SIG-M5 treated with dmso at 0.1 percent for 504 hours (cell line): ENCODE measurements at regions not wholly inside any gene's neighbourhood (a gene's known extent, or its start where the extent isn't known, plus 50 kb on each side); places are given as distances from the start of the nearest gene placed in this dataset.
A peak's percentile ranks its signal among the peaks of the same experiment; 100 is the strongest.
"Not testable (repeated sequence)": the region's sequence is repeated elsewhere in the genome, so short reads cannot be mapped to it uniquely, and the experiment has no call there.

ENCODE experiments used
- DNase-seq: peaks from one replicate; lab custom pipeline; 2025; ENCODE audit not compliant: unreplicated experiment; lab: John Stamatoyannopoulos, UW

GRCh38 chr18:51330148-51330547 lies 132.7 kb upstream of the MEX3C start:
- no peak for DNase-seq

GRCh38 chr18:51330739-51331138 lies 133.3 kb upstream of the MEX3C start:
- DNase-seq, result no peak

GRCh38 chr18:51337406-51337805 lies 139.9 kb upstream of the MEX3C start:
- no peak for DNase-seq

DNA sequence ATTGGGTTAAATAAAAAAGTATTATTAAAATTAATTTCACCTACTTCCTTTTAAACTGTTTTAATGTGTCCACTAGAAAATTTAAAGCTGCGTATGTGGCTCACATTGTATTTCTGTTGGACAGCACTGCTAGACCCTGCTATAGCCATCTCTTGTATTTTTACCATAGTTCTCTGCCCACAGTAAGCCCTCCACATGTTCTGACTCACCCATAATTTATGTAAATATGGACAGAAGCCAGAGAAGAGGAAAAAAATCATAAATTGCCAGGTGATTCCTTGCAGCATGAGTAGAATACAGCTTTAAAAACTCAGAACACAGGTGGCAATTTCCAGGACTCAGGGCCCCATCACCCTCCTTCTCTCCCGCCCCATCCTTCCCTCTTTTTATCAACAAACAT lies 142.4 kb upstream of the MEX3C start:
- no peak for DNase-seq

GRCh38 chr18:51340332-51340731 lies 142.9 kb upstream of the MEX3C start:
- no peak for DNase-seq

DNA sequence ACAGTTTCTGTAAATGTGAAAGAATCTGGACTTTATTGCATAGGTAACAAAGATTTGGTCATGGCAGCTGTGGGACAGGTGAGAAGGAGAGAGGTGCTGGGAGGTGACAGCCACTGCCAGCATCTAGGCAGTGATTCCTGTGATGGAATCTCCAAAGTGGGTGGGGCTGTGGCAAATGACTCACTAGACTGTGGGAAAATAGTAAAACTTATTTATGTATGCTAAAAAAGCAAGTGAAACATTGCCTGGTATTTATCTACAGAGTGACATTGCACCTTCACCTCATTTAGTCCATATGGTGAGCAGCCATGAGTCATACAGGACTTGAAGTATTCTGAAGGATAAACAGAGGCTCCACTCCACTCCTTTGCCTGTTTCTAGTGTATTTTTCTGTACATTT lies 145.3 kb upstream of the MEX3C start:
- DNase-seq, result no peak

DNA sequence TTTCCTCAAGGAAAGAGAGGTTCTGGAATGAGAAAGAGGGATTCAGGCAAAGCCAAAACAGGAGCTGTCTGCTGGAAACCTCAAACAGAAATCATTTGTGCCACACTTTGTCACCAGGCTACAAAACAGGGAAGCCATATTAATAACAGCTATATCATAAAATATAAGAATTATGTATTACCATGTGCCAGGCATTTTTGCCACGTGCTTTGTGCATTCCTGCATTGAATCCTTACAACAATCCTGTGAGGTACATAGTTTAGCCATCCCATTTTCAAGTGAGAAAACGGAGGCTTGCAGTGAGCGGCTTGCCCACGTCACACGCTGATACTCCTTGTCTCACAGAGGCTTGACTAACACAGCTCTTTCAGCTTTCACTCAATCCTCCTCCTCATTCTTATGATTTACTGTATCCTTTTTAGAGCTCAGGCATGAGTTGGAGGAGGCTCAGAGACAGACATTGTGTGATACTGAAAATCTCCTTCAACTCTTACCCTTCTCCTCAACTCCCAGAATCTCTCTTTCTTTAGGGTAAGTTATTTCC lies 148.4 kb upstream of the MEX3C start:
- no peak for DNase-seq

DNA sequence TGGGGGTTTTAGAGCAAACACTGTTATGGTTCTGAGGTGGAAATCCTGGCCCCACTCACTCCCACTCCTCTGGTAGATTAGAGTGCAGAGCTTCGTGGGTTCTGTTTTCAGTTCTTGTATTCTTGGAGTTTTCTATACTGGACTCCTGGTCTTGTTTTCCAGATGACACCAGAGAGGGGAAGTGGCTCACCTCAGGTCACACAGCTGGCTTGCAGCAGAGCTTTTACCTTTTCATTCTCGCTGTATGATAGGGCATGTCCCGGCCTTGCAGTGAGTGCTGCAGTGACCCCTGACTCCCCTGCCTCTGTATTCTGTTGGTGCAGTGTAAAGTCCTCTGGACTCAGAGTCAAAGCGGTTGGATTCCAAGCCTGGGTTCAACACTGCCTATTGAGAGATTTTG lies 148.9 kb upstream of the MEX3C start:
- DNase-seq, result no peak

- no peak for DNase-seq
Measured at GRCh38 chr18:51350081-51350480, 152.6 kb upstream of the MEX3C start.

DNA sequence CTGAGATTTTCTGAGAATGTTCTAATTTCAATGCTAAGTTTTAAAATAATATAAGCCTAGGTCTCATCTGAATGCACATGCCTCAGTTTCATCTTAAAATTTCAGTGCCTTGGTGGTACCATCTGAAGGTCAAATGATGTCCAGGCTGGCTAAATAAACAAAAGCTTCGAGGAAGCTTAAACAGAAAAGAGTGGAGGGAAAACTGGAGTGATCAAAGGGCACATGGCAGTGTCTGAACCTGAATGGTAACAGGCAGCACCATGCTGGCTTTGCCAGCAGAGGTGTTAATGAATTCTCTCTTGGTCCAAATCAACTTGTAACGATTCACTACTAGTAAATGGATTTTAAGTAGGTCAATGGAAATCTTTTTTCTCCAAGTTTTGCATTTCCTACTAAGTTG lies 158.4 kb upstream of the MEX3C start:
- no peak for DNase-seq

- not testable (repeated sequence) for DNase-seq
Measured at GRCh38 chr18:51360301-51360700, 162.8 kb upstream of the MEX3C start.

DNA sequence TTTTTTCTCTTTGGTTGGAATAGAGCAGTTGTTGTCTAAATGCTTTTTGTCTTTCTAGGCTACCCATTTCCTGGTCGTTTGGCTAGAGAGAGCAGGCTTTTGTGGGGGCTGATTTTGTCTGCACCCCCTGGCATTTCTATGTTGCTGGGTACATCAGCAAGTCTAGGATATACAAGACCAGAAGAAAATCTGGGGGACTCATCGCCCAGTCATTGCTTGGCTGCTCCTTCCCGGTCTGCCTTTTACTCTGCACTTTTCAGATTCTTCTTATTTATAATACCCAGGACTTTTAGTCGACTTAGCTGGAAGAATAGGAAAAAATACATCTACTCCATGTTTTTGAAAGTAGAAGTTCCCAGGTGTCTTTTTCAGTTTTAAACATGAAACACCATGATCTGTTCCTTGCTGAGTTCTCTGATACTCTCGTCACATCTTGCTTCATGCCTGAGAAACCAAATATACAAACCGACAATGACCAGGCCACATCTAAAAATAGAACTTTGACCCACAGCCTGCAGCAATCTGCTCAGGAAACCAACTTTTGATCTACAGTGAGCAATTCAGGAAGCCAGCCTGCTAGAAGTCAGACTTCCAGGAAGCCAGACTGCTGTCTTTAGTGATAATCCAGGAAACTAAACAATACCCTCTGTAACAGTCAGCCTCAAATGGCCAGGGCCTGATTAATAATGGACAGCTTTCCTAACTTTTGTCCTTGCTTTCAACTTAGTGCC lies 163.8 kb upstream of the MEX3C start:
- peak; percentile 24 for DNase-seq

DNA sequence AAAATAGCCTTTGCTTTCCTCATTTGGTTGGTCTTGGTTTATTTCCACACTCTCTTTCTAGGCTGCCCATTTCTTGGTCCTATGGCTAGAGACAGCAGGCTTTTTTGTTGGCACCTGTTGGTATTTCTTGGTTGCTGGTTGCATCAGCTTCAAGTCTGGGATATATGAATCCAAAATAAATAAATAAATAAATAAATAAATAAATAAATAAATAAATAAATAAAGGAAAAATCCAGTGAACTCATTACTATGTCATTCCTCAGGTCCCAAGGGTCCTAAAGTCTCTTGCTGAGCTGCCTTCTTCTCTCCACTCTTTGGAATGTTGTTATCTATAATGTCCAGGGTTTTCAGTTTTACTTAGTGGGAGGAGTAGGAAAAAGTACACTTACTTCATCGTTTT lies 165.9 kb upstream of the MEX3C start:
- DNase-seq, result no peak

DNA sequence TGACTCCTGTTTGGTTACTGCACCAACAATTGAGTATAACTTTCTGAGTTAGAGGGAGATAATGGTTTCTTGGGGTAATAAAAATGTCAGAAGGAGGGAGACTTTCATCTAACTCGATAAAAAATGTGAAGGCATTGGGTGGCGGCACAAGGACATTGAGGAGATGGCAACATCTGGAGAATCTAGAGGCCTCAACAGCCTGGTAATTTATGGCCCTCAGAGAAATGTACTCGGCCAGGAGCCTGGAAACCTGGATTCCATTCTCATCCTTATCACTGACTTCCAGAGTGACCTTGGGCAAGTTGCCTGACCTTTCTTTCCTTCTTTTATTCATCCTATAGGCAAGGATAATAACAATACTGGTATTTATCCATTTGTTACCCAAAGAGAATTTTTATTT lies 173.5 kb upstream of the MEX3C start:
- DNase-seq, result no peak

- no peak for DNase-seq
Measured at GRCh38 chr18:51371929-51372328, 174.4 kb upstream of the MEX3C start.

DNA sequence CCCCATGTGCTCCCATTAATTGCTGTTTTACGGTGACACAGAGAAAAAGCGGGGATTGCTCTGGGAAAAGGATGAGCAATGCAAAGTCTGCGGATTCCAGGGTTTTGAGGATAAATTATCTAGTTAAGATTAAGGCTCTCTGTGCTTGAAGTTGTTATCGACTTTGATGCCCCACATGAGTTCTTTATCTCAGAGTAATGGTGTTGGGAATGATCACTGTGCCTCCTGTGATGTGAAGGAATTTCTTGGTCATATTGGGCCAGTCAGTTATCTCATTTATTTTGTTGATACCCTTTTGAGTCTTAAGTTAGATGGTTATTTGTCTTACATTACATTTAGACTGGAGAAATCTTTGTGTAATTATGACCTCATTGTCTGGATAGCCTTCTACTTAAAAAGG lies 184.6 kb upstream of the MEX3C start:
- DNase-seq, result no peak

- DNase-seq, result no peak
Measured at GRCh38 chr18:51383116-51383515, 185.6 kb upstream of the MEX3C start.

DNA sequence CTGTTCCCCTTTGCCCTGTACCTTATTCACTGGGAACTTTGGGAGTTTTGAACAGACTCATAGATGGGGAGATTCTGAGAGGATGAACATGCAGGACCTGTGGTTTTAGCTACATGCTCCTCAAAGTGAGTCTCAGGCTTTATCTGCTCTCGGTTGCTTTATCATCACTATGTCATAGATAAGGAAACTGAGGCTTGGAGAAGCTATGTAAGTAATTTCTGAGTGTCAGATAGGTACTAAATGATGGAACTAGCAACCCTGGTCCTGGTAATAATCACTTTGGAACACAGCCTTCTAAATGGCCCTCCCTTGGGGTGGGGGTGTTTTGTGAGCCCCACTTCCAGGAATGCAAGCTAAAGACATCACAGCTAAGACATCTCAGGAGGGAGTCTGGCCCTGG lies 186.2 kb upstream of the MEX3C start:
- no peak for DNase-seq

DNA sequence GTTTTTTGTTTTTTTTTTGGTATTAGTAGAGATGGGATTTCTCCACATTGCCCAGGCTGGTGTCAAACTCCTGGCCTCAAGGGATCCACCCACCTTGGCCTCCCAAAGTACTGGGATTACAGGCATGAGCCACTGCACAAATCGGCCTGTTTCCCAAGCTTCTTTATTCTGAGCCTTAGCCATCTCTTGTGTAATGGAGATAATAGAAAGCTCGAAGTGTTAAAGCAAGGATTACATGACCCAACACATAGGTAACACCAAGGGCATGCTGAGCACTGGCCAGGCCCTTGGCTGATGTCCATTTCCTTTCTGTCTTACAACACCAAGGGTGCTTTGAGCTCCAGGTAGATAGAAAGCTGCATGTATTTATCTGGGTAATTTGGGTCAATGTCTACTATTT lies 187.8 kb upstream of the MEX3C start:
- DNase-seq, result no peak

DNA sequence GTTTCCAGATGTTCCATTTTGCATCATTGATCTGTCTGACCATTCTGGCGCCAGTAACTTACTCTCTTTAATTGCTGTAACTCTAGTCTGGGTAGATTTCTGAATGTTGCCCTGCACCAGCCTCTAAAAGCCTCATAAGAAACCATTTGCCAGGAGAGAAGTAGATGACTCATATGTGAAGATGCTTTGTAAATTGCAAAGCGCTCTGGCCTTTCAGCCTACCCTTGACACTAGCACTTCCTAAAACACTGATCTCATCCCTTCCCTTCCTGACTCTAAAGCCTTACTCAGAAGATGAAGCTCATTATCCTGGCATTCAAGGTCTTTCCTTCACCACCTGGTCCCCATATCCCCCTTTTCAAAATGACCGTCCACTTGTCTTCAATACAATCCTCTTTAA lies 193.2 kb upstream of the MEX3C start:
- no peak for DNase-seq

- no peak for DNase-seq
Measured at GRCh38 chr18:51391215-51391614, 193.7 kb upstream of the MEX3C start.

GRCh38 chr18:51391731-51392130 lies 194.2 kb upstream of the MEX3C start:
- no peak for DNase-seq

DNA sequence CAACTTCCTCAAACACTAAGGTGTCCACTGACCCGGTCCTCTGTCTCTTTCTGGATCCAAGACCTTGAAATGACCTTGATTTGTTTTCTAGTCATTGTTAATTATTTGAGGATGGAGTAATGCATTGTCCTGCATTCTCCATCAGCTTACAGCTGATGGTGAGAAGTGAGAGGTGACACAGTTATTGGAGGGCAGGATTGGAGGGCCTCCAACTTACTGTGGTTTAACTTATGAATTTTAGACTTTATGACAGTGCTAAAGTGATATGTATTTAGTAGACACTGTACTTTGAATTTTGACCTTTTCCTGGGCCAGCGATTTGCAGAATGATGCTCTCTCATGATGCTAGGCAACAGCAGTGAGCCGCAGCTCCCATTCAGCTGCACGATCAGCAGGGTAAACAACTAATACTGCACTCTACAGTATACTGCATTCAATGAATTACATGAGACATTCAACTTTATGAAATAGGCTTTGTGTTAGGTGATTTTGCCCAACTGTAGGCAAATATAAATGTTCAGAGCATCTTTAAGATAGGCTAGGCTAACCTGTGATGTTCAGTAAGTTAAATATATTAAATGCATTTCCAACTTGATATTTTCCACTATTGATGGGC lies 200.0 kb upstream of the MEX3C start:
- DNase-seq, result no peak
